ENCODE measurements at regions not wholly inside any gene's neighbourhood (a gene's known extent, or its start where the extent isn't known, plus 50 kb on each side); places are given as distances from the start of the nearest gene placed in this dataset.
"Not testable (repeated sequence)": the region's sequence is repeated elsewhere in the genome, so short reads cannot be mapped to it uniquely, and the experiment has no call there.

DNA sequence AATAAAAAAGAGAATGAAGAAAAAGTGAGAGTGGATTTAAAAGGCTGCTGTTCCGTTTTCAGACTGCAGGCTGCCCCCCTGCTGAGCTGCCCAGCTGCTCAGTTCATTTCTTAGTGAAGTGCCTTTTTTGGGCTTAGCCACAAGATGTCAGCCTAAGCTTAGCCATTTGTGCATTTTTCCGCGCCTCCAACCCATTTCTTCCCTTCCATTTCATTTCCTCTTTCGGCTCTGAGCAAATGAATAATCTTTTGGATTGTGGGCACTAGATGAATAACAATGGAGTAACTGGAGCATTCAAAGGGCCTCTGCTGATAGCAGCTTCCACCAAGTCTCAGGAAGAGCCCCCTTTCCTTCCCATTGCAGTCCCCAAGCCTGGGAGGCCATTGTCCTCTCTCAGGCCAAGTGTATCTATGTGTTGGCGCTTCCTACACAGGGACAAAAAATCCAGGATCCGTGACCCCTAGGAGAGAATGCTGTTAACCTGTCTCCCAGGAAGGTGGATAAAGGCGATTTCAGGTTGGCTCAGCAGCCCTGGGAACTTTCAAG lies 83.5 kb upstream of the SPTLC3 start:
- DNase-seq, result peak; percentile 26

DNA sequence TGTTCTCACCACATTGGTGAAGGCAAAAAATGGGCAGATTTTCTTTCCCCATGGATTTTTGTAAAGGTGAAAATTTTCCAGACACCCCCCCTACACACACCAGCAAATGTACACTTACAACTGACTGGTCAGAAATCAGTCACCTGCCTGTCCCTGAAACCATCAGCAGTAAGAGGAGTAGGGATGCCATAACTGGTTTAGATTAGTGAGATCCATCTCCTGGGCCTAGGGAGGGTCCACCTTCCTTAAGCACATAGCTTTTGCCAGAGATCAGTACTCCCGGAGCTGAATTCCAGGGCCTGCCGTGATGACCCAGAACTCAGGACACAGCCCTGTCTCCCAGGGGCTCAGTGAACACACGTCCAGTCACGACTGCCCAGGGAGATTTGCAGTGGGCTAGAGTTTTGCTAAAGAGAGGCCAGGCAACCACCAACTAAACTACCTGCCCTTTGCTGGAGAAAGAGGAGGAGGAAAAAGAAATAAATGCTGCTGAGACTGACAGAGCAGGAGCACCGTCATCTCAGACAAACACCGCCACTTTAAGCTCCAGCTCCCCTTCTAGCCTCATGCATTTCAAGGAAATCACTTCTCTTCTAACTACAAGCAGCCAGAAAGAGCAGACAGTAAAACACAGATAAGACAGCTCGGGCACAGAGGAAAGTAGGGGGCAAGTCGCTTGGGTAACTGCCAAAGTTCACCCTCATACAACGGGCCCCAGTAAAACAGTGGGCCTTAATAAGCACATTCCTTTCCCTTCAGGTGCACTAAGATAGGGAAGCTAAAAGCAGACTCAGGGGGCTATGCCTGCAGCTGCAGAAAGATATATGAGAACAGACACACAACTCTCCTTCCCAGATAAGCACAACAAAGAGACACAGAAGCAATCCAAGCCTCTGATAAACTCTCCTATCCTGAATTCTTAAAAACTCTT lies 82.6 kb upstream of the SPTLC3 start:
- DNase-seq, result no peak

DNA sequence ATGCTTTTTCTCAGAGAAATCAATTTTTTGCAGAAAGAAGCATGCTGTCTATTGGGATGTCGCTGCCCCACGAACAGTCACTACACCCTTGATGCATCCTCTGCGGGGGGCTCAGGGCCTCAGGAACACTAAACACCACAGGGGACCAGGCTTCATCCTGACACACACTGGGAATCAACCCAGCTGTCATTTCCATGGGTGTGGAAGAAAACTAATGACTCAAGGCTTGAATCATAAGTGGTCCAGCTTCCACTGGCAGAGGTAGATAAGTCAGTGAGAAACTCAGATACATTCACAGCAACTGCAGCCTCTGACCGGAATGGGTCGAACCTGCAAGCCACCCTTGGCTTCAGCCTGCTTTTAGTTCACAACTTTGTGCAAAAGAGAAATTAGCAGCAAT lies 81.3 kb upstream of the SPTLC3 start:
- DNase-seq, result peak; percentile 23

DNA sequence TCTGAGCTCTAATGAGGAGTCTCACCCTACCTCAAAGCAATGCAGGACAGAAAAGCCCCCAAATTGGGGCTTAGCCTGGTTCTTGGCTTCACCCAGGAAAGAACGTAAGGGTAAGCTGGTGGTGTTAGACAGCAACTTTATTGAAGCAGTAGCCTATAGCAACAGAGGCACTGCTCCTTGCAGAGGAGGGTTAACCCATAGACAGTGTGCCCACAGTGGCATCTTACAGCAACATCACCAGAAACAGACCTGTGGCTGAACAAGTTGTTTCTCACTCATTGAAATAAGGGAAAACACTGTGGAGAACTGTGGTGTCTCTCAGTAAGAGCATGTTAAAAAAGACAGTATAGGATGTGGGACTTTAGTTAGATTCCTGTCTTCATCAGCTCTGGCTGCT lies 80.4 kb upstream of the SPTLC3 start:
- no peak for DNase-seq

- no peak for DNase-seq
Observed at GRCh38 chr20:12928755-12929401, 79.9 kb upstream of the SPTLC3 start.

DNA sequence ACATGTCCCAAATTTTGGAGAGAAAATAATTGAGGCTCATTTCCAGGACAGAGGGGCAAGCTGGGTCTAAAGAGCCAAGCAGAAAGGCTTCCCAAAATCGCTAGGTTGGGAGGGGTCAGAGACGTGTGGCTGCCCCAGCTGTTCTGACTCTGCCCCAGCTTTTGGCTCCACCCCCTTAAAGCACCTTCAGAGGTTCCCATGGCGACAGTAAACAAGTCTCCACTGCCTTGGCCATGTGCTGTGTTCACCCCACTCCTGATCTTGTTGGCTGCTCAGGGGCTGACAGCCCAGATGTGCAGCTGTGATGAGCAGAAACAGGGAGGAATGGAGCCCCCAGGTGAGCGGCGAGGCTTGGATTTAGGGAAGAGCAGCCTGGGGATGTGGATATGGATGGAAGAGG lies 72.8 kb upstream of the SPTLC3 start:
- DNase-seq, result no peak

DNA sequence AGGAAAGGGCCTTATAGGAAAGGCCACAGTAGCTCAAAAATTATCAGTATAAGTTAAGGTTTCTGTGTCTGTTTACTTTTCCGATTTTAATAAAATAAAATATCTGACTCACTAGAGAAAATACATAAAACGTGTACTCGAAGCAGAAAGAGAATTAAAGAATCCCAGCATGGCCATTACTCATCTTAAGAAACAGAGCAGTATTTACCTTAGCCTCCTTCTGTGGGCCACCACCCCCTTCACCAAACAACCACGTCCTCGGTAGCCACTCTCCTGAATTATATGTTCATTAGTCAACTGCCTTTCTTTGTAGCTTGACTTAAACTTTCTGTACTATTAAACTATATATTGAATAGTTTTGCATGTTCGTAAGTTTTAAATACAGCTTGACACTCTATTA lies 72.2 kb upstream of the SPTLC3 start:
- DNase-seq, result no peak

DNA sequence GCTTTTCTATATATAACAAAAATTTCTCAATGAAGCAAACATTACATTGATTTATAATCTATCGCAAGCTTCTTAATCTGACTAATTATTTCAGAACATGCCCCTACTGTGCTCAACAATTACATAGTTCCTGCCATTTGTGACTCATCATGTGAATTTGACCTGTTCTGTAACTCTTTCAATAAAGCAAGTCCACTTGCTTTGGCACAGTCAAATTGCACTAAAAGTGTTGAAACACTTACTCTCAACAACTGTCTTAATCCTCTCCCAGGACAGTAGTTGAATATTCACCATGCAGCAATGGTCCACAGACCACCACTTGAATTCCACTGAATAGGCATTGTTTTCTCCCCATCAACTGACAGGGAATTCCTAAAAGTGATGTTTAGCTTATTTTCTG lies 67.7 kb upstream of the SPTLC3 start:
- no peak for DNase-seq

GRCh38 chr20:12942123-12942522 lies 66.6 kb upstream of the SPTLC3 start:
- DNase-seq, result no peak

DNA sequence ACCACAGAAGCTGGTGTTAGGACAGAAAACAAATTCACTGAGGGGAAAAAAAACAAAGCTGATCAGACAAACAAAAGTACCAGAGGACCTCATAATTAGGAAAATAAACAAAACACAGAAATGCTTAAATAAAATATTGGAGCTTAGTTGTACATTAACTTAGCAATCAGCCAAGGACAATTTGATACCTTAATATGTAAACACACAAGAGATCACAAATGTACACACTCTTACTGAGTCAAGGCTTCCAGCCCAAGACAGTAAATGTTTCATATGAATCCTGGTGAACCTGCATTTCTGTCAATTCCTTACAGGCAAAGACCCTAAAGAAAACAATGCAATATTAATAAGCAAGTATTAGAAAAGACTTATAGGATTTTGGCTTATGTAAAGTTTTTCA lies 62.0 kb upstream of the SPTLC3 start:
- no peak for DNase-seq

GRCh38 chr20:12947691-12948090 lies 61.1 kb upstream of the SPTLC3 start:
- no peak for DNase-seq

DNA sequence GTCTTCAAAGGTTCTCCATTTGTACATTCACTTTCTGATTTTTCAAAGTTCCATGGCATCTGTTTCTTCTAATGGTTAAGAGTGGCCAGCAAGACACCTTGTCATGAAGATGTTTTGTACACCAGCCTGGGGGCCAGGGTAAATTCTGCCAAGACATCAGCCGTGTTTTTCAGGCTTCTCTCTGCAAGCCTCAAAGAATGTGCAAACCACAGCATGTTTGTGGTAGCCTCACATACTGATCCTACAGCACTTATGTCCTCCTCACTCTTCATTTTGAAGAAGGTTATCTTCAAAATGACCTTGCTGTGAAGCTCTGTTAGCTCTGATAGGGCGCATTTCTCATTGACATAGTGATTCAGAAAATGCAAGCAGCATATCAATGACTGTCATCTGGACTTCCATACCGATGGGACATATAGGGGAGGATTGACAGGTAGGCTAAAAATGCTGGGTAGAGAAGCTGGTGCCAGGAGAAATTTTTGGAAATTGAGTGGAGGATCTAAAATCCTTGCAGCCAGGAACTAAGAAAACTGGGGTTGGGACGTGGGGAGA lies 59.3 kb upstream of the SPTLC3 start:
- DNase-seq, result no peak

- DNase-seq, result not testable (repeated sequence)
Observed at GRCh38 chr20:12954254-12954653, 54.5 kb upstream of the SPTLC3 start.

DNA sequence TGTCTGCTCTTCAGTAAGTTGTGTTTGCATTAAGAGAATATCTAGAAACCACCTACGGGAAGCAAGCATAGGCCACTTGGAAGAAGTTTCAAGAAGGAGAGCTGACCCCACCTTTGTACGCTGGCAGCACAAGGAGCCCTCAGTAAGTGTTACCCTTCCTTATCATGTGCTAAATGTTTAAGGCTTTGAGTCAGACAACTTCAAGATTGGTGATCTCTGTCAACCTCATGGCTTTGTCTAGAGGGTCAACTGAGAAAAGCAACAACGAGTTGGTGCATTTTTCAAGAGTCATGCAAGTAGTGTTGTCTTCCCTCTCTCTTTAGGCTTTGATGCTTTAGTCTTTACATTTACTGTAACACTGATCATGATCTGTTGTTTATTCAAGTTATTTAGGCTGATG lies 53.2 kb upstream of the SPTLC3 start:
- no peak for DNase-seq

DNA sequence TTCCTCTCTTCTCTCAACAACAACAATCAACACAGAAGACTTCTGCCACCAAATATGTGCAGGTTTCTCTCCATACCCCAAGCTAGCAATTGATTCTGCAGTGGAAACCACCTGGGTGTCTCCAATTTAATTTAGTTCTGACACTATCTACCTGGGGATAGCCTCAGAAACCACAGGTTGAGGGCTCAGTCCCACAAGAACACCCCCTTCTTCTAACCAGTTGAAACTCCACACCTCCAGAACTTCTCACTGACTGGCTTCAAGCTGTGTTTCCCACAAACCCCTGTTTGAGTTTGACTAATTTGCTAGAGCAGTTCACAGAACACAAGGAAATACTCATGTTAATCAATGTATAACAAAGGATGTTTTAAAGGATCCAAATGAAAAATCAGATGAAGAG lies 52.5 kb upstream of the SPTLC3 start:
- no peak for DNase-seq

- DNase-seq, result no peak
Observed at GRCh38 chr20:12957968-12958367, 50.8 kb upstream of the SPTLC3 start.
